Tibial nerve (tissue), 4 donors: ENCODE measurements at regions not wholly inside any gene's neighbourhood (a gene's known extent, or its start where the extent isn't known, plus 50 kb on each side); places are given as distances from the start of the nearest gene placed in this dataset.

Experiments
- EP300 ChIP-seq, 2 donors: sonication (generic); formaldehyde crosslinking; IDR thresholded peaks; one replicate each; pipeline ENCODE4 v1.6.1; 2017; ENCODE audit warnings: antibody characterized with exemption in 2 of 2, mild to moderate bottlenecking in 1 of 2
- POLR2A ChIP-seq, 2 donors: fragments of 450-650 bp; IDR thresholded peaks; one replicate each; pipeline ENCODE4 v1.6.1; 2017; ENCODE audit warnings: antibody characterized with exemption in 2 of 2, mild to moderate bottlenecking in 2 of 2, moderate library complexity in 2 of 2
- TF ChIP-seq, protein P1 (sequence below), 5 experiments: fragments of 200-600 bp in 3 of 5; fragments of 450-650 bp in 2 of 5; sonication (generic) in 3 of 5; IDR thresholded peaks; one replicate each; pipeline ENCODE4 v1.5.1; 2016 to 2019; ENCODE audit warnings: antibody characterized with exemption in 5 of 5, mild to moderate bottlenecking in 3 of 5, moderate library complexity in 2 of 5

- TF ChIP-seq, protein P1, sequence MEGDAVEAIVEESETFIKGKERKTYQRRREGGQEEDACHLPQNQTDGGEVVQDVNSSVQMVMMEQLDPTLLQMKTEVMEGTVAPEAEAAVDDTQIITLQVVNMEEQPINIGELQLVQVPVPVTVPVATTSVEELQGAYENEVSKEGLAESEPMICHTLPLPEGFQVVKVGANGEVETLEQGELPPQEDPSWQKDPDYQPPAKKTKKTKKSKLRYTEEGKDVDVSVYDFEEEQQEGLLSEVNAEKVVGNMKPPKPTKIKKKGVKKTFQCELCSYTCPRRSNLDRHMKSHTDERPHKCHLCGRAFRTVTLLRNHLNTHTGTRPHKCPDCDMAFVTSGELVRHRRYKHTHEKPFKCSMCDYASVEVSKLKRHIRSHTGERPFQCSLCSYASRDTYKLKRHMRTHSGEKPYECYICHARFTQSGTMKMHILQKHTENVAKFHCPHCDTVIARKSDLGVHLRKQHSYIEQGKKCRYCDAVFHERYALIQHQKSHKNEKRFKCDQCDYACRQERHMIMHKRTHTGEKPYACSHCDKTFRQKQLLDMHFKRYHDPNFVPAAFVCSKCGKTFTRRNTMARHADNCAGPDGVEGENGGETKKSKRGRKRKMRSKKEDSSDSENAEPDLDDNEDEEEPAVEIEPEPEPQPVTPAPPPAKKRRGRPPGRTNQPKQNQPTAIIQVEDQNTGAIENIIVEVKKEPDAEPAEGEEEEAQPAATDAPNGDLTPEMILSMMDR (IDR thresholded peaks at IDR 0.05): no peak
- no peak for TF ChIP-seq POLR2A (IDR thresholded peaks at IDR 0.05)
- no peak for TF ChIP-seq EP300 (IDR thresholded peaks at IDR 0.05)
These were observed 165.5 kb upstream of the TBX20 start for GRCh38 chr7:35419391-35419755.
